ENCODE measurements at regions not wholly inside any gene's neighbourhood (a gene's known extent, or its start where the extent isn't known, plus 50 kb on each side); places are given as distances from the start of the nearest gene placed in this dataset.

- no peak for DNase-seq
Observed at GRCh38 chr2:172334988-172335387, 92.4 kb upstream of the ITGA6 start.

GRCh38 chr2:172335736-172336135 lies 91.7 kb upstream of the ITGA6 start:
- no peak for DNase-seq

- DNase-seq, result no peak
Observed at GRCh38 chr2:172336681-172337080, 90.7 kb upstream of the ITGA6 start.

- DNase-seq, result no peak
Observed at GRCh38 chr2:172339371-172340010, 87.9 kb upstream of the ITGA6 start.

GRCh38 chr2:172340394-172340793 lies 87.0 kb upstream of the ITGA6 start:
- DNase-seq, result no peak

- DNase-seq, result no peak
Observed at GRCh38 chr2:172342078-172342477, 85.3 kb upstream of the ITGA6 start.

- no peak for DNase-seq
Observed at GRCh38 chr2:172342611-172343010, 84.8 kb upstream of the ITGA6 start.

- no peak for DNase-seq
Observed at GRCh38 chr2:172344159-172344558, 83.2 kb upstream of the ITGA6 start.

- DNase-seq, result no peak
Observed at GRCh38 chr2:172345956-172346555, 81.3 kb upstream of the ITGA6 start.

GRCh38 chr2:172348555-172349288 lies 78.7 kb upstream of the ITGA6 start:
- no peak for DNase-seq

- no peak for DNase-seq
Observed at GRCh38 chr2:172350839-172351479, 76.4 kb upstream of the ITGA6 start.

GRCh38 chr2:172351586-172351985 lies 75.8 kb upstream of the ITGA6 start:
- DNase-seq, result no peak

GRCh38 chr2:172354347-172354746 lies 73.0 kb upstream of the ITGA6 start:
- DNase-seq, result no peak

- DNase-seq, result no peak
Observed at GRCh38 chr2:172357442-172357841, 69.9 kb upstream of the ITGA6 start.

- DNase-seq, result no peak
Observed at GRCh38 chr2:172358691-172359556, 68.5 kb upstream of the ITGA6 start.

- no peak for DNase-seq
Observed at GRCh38 chr2:172361360-172361759, 66.0 kb upstream of the ITGA6 start.

GRCh38 chr2:172361840-172362239 lies 65.5 kb upstream of the ITGA6 start:
- DNase-seq, result no peak

- no peak for DNase-seq
Observed at GRCh38 chr2:172364261-172364660, 63.1 kb upstream of the ITGA6 start.

GRCh38 chr2:172366596-172367150 lies 60.7 kb upstream of the ITGA6 start:
- no peak for DNase-seq

GRCh38 chr2:172370821-172371455 lies 56.4 kb upstream of the ITGA6 start:
- no peak for DNase-seq

- DNase-seq, result no peak
Observed at GRCh38 chr2:172372436-172372835, 55.0 kb upstream of the ITGA6 start.

GRCh38 chr2:172373076-172373475 lies 54.3 kb upstream of the ITGA6 start:
- no peak for DNase-seq

Measured in activated gamma-delta T cell treated with Interleukin-2 at 50 U/mL for 16 hours (primary cell).